ENCODE measurements at regions not wholly inside any gene's neighbourhood (a gene's known extent, or its start where the extent isn't known, plus 50 kb on each side); places are given as distances from the start of the nearest gene placed in this dataset.

DNA sequence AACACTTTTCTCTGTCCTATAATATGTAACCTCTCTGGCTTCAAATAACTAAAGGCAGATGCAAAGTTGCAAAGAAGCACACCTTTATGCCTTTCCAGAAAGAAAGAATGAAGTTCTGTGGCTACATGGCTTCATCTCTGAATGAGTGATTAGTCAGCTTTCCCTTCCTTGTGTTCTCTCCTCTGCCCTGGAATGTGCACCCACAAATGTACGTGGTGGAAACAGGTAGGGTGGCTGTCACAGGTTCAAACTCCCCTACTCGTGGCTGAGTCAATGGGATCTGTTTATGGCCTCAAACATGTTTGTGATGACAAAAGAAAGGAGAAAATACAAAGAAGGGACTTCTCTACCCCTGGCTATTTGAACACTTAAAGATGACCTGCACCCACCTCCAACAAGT, 55.5 kb upstream of the ACVR2A start:
- TF ChIP-seq POLR2A (IDR thresholded peaks at IDR 0.05), result no peak
- TF ChIP-seq, protein P1, sequence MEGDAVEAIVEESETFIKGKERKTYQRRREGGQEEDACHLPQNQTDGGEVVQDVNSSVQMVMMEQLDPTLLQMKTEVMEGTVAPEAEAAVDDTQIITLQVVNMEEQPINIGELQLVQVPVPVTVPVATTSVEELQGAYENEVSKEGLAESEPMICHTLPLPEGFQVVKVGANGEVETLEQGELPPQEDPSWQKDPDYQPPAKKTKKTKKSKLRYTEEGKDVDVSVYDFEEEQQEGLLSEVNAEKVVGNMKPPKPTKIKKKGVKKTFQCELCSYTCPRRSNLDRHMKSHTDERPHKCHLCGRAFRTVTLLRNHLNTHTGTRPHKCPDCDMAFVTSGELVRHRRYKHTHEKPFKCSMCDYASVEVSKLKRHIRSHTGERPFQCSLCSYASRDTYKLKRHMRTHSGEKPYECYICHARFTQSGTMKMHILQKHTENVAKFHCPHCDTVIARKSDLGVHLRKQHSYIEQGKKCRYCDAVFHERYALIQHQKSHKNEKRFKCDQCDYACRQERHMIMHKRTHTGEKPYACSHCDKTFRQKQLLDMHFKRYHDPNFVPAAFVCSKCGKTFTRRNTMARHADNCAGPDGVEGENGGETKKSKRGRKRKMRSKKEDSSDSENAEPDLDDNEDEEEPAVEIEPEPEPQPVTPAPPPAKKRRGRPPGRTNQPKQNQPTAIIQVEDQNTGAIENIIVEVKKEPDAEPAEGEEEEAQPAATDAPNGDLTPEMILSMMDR (IDR thresholded peaks at IDR 0.05), result no peak
- TF ChIP-seq EP300 (IDR thresholded peaks at IDR 0.05), result no peak
